Suppressor macrophage treated with lipopolysaccharide for 1 hour (primary cell): ENCODE measurements at regions not wholly inside any gene's neighbourhood (a gene's known extent, or its start where the extent isn't known, plus 50 kb on each side); places are given as distances from the start of the nearest gene placed in this dataset.
"Not testable (repeated sequence)": the region's sequence is repeated elsewhere in the genome, so short reads cannot be mapped to it uniquely, and the experiment has no call there.

Source experiments
- DNase-seq, 3 donors: peaks; one replicate each; pipeline ENCODE4 v3.0.0-alpha.2; 2020 to 2022

DNA sequence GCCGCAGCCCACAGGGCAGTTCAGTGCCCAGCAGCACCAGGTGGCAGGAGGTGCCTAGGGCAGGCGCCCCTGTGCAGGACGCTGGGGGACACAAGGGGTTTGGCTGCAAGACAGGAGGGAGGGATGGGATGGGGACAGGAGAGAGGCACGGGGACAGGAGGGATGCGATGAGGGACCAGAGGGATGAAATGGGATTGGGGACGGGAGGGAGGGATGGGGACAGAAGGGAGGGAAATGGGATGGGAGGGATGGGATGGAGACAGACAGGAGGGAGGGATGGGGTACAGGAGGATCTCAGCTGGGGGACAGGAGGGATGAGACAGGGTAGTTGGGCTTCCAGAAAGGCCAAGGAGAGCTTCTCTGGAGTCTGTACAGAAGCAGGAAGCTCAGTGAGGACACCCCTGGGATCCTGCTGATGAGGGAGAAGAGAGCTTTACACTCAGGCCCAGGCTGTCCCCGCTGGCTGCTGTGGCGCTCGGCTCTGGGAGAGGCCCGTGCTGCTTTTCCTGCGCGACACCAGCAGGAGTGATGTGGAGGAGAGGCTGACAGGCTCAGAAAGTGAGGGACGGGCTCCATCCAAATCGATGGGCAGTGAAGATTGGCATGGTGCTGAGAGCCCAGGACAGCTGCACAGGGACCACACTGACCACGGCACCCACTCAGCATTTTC, 400.8 kb downstream of the SMOC2 start:
- no peak for DNase-seq

DNA sequence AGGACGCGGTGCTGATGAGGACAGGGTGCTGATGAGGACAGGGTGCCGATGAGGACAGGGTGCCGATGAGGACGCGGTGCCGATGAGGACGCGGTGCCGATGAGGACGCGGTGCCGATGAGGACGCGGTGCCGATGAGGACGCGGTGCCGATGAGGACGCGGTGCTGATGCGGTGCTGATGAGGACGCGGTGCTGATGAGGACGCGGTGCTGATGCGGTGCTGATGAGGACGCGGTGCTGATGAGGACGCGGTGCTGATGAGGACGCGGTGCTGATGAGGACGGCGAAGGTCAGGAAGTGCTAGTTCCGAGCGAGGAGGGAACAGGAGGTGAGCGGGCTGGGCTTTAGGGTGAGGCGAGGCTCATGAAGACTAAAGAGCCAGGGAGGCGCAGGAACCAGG, 399.9 kb downstream of the SMOC2 start:
- DNase-seq = not testable (repeated sequence)

DNA sequence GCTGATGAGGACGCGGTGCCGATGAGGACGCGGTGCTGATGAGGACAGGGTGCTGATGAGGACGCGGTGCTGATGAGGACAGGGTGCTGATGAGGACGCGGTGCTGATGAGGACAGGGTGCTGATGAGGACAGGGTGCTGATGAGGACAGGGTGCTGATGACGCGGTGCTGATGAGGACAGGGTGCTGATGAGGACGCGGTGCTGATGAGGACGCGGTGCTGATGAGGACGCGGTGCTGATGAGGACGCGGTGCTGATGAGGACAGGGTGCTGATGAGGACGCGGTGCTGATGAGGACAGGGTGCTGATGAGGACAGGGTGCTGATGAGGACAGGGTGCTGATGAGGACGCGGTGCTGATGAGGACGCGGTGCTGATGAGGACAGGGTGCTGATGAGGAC, 399.3 kb downstream of the SMOC2 start:
- not testable (repeated sequence) for DNase-seq

DNA sequence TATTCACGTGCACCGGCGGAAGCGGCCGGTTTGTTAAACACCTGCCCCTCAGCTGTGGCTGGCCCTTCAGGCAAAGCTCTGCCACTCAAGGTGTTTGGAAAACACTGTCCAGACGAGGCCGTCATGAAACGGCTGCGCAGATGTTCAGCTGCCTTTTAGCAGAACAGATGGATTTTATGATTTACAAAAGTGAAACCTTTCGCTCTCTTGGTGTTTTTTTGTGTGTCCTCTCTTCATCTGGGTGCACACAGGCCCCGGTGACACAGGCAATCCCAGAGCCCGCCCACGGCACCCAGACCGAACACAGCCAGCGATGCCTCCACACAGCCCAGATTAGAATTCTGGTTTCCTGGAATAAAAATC, 397.0 kb downstream of the SMOC2 start:
- DNase-seq = no peak

DNA sequence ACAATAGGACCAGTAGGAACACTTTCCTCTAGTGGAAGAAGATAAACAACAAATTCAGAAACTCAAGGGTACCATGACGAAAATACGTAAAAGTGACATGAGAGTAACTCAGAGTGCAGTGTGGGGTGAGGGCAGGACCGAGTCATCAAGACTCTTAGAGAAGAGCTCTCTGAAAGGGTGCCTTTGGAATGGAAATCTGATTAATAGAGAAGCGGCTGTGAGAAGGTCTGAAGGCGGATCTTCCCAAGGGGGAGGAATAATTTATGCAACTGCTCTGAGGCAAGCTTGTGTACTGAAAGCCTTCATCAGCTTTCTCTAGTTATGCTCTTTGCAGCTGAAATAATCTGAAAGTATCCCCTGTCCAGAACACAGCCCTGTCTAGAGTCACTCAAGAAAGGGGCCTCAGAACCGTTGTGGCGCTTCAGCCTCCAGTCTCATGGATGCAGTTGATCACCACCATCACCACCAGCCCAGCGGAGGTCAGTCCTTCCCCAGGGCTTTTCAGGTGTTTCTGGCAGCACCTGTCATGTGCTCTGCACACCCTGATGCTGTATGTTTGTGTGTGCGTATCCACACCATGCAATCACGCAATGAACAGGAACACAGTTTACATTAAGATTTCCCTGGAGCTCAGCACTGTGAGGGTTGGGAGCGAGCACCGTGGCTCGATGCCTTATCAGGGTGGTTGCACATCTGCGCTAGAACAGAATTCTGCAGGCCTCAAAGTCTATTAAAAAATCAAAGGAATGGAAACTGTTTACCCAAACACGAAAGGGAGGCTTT, 396.5 kb downstream of the SMOC2 start:
- no peak for DNase-seq

DNA sequence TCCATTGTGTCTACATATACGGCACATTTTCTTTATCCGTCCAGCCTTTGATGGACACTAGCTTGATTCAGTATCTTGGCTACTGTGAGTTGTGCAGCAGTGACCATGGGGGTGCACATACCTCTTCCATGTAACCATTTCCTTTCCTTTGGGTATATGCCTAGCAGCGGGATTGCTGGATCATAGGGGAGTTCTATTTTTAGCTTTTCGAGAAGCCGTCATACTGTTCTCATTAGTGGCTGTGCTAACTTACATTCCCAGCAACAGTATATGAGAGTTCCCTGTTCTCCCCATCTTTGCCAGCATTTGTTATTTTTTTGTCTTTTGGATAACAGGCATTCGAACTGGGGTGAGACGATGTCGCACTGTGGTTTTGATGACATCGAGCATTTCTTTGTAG, 395.0 kb downstream of the SMOC2 start:
- DNase-seq = no peak

DNA sequence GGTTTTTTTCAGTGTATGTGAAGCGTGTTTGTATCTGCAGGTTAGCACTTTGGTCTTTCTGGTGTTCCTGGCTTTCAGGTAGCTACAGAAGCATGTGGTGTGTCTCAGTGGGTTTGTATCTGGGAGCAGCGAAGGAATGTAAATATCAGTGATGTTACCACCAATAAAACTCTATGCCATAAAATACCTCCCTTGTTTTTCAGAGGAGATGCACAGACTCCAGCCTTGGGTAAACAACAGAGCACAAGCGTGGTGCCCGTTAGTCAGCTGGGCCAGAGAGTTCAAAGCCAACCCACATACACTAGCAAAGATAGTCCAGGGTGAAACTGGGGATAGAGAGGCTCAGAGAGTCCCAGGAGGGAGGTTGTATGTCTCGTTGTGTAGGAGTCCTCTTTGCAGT, 393.8 kb downstream of the SMOC2 start:
- DNase-seq = no peak

DNA sequence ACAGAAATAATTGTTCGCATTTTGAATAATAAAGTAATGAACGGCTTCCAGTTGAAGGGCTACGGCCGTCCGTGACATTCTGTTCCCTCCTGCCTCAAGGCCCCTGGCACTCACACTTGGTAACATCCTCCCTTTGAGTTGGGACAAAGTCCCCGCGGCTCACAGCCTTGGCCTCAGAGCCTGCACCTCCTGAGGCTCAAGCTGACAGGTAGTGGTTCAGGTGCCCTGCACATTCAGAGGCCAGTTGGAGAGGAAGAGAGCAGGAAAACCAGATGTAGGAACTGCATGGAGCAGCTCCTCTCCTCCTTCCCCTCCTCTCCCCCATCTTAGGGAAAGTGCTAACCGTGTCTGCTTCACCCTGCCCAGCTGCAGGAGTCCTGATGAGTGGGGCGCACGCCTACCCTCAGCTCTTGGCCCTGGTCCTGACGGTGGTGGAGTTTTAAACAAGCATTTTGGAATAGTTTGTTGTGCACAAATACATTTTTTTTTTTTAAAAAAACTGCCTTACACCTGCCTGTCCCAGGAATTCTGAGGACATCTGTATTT, 393.1 kb downstream of the SMOC2 start:
- DNase-seq = no peak

DNA sequence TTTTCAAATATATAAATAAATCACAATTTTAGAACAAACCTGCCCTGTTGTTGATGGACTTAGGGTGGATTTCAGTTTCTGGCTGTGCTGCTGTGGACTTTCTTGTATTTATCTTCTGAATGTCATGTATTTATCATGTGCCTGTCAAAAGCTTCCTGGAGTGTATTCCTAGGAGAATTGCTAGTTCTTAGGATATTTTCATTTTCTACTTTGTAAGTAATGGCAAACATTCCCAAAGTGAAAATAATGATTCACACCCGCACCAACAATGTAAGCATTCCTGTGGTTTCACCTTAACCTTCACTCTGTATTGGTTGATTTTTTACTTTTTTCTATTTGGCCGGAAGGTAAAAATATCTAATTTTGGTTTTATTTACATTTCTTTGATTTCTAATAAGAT, 387.8 kb downstream of the SMOC2 start:
- DNase-seq = no peak

DNA sequence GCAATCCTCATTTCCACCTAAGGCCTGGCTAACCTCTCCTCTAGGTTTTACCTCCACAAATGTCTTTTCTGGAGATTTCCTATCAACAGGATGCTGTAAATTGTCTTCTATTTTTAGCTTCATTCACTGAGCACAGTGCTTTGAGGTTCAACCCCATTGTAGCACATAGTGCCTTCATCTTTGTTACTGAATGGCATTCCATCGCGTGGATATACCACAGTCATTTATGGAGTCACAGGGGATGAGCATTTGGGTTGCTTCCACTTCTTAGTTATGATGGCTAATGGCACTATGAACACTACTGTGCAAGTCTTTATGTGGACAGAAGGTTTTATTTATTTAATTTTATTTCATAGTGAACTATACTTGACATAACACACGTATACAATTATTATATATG, 387.1 kb downstream of the SMOC2 start:
- no peak for DNase-seq

DNA sequence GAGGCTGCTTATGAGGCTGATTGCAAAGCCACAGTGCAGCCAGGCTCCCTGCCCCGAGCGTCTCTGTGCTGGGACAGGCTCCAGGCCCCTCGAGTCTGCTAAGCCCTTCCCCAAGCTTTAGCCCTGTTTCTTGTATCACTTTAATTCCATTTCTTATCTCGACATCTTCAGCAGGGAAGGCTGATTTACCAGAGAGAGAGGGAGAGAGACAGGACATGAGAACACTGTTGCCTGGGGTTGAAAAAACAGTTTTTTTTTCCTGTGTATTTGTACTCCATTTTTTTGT, 386.5 kb downstream of the SMOC2 start:
- DNase-seq = no peak

DNA sequence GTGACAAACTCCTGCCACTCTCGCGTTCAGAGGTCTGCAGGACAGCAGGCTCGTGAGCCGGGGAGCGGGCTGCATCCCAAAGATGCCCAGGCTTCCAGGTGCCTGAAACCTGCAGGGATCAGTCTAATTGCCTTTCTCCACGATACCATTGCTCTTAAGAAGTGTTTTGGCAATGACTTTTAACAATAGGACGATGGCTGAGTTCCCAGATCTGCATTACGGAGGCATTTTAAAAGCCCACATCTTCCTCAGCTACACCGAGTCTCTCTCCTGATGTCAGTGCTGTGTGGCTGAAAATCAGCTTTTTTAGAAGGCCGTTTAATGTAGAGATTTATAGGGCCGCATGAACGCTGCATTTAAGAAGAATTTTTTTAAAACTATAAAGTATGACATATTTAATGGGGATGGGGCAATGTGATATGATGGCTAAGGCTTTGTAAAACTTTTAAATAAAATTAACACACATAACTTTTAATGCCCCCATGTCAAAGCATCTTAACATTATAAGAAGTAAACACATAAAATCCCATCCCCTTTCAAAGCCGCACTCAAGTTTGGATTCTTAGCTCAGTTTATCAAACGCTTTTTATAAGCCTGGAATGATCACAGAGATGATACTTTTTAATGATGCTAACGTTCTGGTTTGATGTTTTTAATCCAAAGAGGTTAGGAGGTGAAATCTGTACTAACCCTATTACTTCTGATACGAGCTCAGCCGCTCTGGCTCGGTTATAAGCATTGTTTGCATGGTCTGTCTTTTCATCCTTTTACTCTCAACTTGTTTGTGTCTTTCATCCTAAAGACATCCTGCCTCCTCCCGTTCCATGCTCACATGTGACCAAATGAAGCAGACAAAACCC, 386.0 kb downstream of the SMOC2 start:
- no peak for DNase-seq

DNA sequence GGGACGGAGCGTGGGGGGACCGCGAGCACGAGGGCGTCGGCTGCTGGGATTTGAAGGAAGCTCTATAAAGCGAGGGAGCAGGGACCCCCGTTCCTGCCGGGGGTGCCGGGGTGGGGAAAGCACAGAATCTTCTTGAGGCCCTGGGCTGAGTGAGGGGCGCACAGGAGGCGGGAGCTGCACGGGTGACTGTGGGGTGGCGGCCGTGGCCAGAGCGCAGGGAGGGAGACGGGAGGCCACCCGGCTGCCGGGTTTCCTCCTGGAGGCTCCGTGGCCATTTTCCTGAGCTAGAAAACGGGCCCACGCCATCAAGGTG, 385.1 kb downstream of the SMOC2 start:
- DNase-seq = no peak

DNA sequence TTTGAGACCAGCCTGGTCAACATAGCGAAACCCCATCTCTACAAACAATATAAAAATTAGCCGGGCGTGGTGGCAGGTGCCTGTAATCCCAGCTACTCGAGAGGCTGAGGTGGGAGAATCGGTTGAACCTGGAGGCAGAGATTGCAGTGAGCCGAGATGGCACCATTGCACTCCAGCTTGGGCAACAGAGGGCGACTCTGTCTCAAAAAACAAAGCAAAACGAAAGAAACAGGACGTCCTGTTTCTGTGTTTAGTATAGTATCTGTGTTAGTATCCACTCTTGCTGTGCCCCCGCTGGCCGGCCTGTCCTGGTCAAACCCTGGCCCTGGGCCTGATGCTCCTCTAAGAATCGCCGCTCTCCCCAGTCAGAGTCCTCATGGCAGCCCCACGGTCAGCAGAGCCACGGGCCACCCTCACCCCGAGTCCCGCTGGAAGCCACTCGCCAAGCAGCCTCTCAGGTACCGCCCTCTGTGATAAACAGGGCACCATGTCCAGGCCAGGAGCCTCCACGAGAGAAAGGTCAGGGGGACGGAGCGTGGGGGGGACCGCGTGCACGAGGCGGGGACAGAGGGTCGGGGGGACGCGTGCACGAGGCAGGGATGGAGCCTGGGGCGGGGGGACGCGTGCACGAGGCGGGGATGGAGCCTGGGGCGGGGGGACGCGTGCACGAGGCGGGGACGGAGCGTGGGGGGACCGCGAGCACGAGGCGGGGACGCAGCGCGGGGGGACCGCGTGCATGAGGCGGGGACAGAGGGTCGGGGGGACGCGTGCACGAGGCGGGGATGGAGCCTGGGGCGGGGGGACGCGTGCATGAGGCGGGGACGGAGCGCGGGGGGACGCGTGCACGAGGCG, 384.5 kb downstream of the SMOC2 start:
- DNase-seq = no peak

DNA sequence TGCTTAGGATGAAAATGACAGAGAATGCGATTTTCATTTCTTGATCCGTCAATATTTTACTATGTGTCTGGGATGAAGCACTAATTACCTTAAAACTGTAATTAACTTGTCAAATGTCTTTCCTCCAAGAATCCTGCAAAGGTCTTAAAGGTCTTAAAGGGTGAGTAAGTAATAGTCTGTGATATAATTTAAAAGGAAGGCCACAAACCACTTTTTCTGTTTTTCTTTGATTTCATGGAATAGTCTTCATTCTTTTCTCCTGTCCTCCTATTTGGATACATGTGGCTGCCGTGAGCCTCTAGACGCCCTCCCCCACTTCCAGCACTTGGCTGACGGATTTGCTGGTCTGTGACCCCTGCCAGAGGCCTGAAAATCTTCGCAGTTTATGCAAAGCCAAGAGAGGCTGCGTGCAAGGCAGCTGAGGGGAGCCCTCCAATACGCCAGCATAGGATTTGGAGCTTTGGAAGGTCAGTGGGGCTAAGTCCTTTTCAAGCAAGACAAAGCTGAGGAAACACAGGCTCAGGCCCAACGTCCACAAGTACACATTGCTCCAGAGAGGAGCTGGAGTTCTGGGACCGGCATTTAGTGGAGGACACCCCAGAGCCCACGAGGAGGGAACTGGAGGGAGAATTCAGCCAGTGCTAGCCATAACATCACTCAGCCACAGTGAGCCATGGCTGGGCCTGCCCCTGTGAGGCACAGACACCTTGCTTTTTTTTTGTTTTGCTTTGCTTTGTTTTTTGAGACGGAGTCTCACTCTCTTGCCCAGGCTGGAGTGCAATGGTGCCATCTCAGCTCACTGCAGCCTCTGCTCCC, 382.6 kb downstream of the SMOC2 start:
- DNase-seq = no peak

DNA sequence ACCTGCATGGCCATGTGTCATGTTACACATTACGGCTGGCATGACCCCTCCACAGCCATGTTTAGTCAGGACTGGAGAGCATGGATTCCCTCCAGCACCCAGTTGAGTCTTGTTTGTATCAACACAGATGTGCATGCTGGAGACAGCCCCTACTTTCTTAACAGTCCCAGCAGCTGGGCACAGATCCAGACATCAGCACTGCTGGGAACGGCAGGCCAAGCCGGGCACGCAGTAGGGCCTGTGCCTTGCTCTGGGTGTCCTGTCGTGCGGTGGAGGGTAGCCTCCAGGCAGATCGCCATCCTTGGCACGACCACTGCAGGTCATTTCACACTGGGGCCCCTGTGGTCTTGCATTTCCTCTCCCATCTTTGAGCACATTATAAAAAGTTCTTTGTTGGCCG, 381.4 kb downstream of the SMOC2 start:
- DNase-seq = no peak

DNA sequence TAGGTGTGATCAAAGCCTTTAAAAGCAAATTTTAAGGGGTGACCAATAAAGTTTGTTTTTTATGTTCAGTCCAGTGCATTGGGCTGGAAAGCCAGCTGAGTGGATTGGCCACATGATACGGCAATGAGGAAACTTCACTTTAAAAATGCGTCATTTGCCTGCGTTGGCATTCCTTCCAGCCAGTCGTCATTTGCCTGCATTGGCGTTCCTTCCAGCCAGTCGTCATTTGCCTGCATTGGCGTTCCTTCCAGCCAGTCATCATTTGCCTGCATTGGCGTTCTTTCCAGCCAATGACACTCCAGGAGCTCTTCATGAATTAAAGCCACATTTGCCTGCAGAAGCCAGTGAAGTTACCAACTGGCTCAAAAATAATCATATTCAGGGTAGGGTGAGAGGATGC, 378.6 kb downstream of the SMOC2 start:
- DNase-seq = no peak

DNA sequence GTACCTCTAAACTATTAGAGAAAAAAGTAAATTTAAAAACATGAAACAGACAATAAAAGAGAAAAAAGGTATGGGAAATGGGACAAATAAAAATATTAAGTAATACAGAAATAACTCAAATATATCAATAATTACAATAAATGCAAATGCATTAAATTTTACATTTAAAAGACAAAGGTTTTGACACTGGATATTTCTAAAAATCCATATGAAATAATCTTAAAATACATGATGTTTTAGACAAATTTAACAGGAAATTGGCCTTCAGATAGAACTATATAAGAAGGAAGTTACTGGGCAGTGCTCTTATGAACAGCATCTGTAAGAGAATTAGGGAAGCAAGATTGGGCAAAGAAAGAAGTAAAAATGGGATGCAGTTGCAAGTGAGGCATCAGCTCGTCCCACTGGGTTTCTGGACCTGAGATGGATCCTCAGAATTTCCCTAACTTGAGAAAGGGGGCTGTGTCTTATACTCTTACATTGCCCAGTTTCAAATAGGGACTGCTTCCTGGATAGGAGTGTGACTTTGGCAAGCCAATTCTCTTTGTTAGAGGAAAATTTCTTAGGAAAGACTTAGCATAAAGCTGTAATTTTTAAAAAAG, 376.7 kb downstream of the SMOC2 start:
- no peak for DNase-seq

DNA sequence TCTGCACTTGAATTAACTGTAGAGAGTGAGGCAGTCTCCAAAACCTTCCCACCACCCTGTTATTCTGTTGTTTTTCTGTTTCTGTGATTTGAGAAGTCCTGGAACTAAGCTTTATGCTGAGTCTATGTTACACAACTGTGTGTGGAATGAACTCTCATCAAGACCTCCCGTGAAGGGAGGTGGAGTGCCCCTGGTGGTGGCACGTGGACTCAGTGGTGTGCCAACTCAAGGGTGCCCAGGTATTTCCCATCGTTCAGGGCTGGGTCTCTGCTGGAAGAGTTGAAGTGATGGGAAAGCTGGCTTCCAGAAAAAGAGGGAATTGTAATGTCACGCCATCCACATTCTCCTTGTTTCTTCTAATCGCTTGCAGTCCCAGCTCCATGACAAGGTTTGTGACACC, 374.2 kb downstream of the SMOC2 start:
- DNase-seq = no peak

DNA sequence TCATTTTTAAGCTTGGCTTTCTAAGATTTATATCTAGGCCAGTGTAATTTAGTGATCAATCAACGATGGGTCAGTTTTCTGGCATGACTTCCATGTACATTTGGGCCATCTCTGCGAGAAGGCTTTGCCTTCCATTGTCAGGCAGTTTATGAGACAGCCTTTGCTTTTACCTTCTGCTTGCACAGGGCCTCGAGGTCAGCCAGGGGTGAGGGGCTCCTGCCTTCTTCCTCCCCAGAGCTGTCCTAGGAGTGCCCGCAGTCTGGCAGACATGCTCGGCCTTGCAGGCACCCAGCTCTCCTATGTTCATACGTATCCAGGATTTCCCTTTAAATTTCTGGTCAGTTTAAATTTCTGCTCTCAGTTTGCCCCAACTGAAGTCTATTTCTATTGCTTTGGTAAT, 367.2 kb downstream of the SMOC2 start:
- no peak for DNase-seq

DNA sequence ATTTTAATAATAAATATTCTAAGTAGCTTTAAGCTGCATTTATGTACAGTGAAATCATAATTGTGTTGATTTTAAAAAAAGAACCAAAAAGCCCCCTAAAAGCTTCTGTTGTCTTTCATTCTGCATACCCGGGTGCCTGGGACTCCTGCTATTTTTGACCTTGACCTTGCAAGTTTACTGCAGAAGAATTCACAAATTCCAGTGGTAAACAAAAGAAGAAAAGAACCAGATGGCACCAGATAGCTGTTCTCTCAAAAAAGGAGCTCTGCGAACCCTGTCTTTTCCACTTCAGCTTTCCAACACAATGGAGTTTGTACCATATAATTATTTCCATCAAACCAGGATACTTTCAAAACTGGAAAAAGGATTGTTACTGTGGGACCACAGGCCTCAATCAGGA, 363.3 kb downstream of the SMOC2 start:
- no peak for DNase-seq

DNA sequence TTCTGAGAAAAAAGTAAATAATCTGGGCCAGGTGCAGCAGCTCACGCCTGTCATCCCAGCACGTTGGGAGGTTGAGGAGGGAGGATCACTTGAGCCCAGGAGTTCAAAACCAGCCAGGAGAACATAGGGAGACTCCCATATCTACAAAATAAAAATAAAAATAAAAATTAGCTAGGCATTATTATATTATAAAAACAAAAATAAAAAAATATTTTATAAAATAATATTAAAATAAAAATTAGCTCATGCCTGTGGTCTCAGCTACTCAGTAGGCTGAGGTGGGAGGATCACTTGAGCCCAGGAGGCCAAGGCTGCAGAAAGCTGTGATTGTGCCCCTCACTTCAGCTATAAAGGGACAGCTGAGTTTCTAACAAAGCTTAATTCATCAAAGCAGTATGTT, 362.9 kb downstream of the SMOC2 start:
- DNase-seq = no peak
